HCT116 (cell line): ENCODE measurements at regions not wholly inside any gene's neighbourhood (a gene's known extent, or its start where the extent isn't known, plus 50 kb on each side); places are given as distances from the start of the nearest gene placed in this dataset.

Source experiments
- CEBPB ChIP-seq: IDR thresholded peaks from 2 replicates; pipeline ENCODE4 v1.6.1; 2012; ENCODE audit warnings: low read depth
- CTCF ChIP-seq, 3 experiments: fragments of 200-600 bp in 1 of 3; sonication (generic) in 1 of 3; IDR thresholded peaks in 2 of 3; conservative IDR thresholded peaks in 1 of 3; 2 replicates each; pipeline ENCODE4 v1.5.1; 2012 to 2017; ENCODE audit warnings: low read depth in 2 of 3, low read length in 2 of 3, antibody characterized with exemption in 1 of 3, borderline replicate concordance in 1 of 3, control low read depth in 1 of 3, mild to moderate bottlenecking in 1 of 3, mixed read lengths in 1 of 3, mixed run types in 1 of 3, moderate library complexity in 1 of 3; ENCODE audit not compliant: insufficient read depth in 1 of 3
- EGR1 ChIP-seq: IDR thresholded peaks from 2 replicates; pipeline ENCODE4 v1.6.1; 2012; ENCODE audit warnings: low read depth
- FOSL1 ChIP-seq: IDR thresholded peaks from 2 replicates; pipeline ENCODE4 v1.6.1; 2012; ENCODE audit warnings: low read depth
- POLR2A ChIP-seq: IDR thresholded peaks from 2 replicates; pipeline ENCODE4 v1.7.0; 2011; ENCODE audit warnings: borderline replicate concordance; ENCODE audit not compliant: insufficient read depth, insufficient read length; ENCODE audit errors: extremely low read depth
- RAD21 ChIP-seq: IDR thresholded peaks from 2 replicates; pipeline ENCODE4 v1.6.1; 2012; ENCODE audit warnings: low read depth, mild to moderate bottlenecking
- TCF7L2 ChIP-seq: IDR thresholded peaks from 2 replicates; pipeline ENCODE4 v1.7.0; 2011; ENCODE audit warnings: borderline replicate concordance, inconsistent platforms; ENCODE audit not compliant: insufficient read depth, insufficient read length; ENCODE audit errors: extremely low read depth

GRCh38 chr21:23292292-23292691 is 2294.1 kb downstream of the NCAM2 start:
- TF ChIP-seq CTCF (IDR thresholded peaks at IDR 0.05 in 2 of 3, conservative IDR thresholded peaks at IDR 0.05 in 1 of 3; ENCODE audit: borderline replicate concordance in 1 of 3, insufficient read depth in 1 of 3, low read depth in 2 of 3, low read length in 2 of 3) = no peak
- no peak for TF ChIP-seq CEBPB
- no peak for TF ChIP-seq TCF7L2
- no peak for TF ChIP-seq EGR1
- TF ChIP-seq FOSL1 = no peak
- no peak for TF ChIP-seq POLR2A
- TF ChIP-seq RAD21 = no peak
